IMR-90 (cell line): ENCODE measurements at regions not wholly inside any gene's neighbourhood (a gene's known extent, or its start where the extent isn't known, plus 50 kb on each side); places are given as distances from the start of the nearest gene placed in this dataset.
A peak's percentile ranks its signal among the peaks of the same experiment; 100 is the strongest.

Source experiments
- ATAC-seq: fragments of 200-7000 bp; cut with Tn5 transposase; 2 replicates; pipeline ENCODE4 v1.9.1; 2020; ENCODE audit warnings: low read depth, mild to moderate bottlenecking, moderate library complexity
- BruUV-seq: library from RNA; stranded (reverse); fragments of 400-500 nt; replicated peaks from 2 replicates; lab custom pipeline; 2021; lab: Mats Ljungman, UMichigan
- CTCF ChIA-PET: fragments of 300-600 bp; formaldehyde crosslinking; extraction: SDS; loops from one replicate; lab custom pipeline; 2021; ENCODE audit warnings: antibody characterized with exemption; lab: Yijun Ruan, JAX
- POLR2A ChIA-PET: fragments of 300-600 bp; sonication (Branson Sonifier 250); formaldehyde crosslinking; loops from one replicate; lab custom pipeline; 2022; ENCODE audit warnings: antibody characterized with exemption; ENCODE audit not compliant: unreplicated experiment; lab: Charles Lee
- DNase-seq: peaks from one replicate; pipeline ENCODE4 v3.0.0; 2013
- H2AFZ ChIP-seq: replicated peaks from 2 replicates; pipeline ENCODE3; 2013; ENCODE audit warnings: low read length, mild to moderate bottlenecking; ENCODE audit not compliant: poor library complexity
- H2AK5ac ChIP-seq: 2 replicates; pipeline ENCODE4 v1.6.1; 2013; ENCODE audit warnings: low read depth, low read length, inconsistent platforms
- H2AK9ac ChIP-seq: replicated peaks from 2 replicates; pipeline ENCODE3; 2013; ENCODE audit warnings: mild to moderate bottlenecking, low read depth, low read length, moderate library complexity; ENCODE audit not compliant: poor library complexity
- H2BK120ac ChIP-seq: 2 replicates; pipeline ENCODE4 v1.6.1; 2013; ENCODE audit warnings: low read depth, low read length, inconsistent platforms
- H2BK15ac ChIP-seq: 3 replicates; pipeline ENCODE4 v1.6.1; 2013; ENCODE audit warnings: low read depth, low read length, inconsistent platforms
- H2BK20ac ChIP-seq: 2 replicates; pipeline ENCODE4 v1.6.1; 2013; ENCODE audit warnings: low read depth, mild to moderate bottlenecking, inconsistent platforms, low read length, moderate library complexity
- H2BK5ac ChIP-seq: 2 replicates; pipeline ENCODE4 v1.6.1; 2013; ENCODE audit warnings: mild to moderate bottlenecking, low read depth, low read length, inconsistent platforms; ENCODE audit not compliant: poor library complexity, severe bottlenecking
- H3K14ac ChIP-seq: replicated peaks from 2 replicates; pipeline ENCODE4 v1.6.1; 2013; ENCODE audit warnings: low read depth, low read length, inconsistent platforms
- H3K18ac ChIP-seq: 2 replicates; pipeline ENCODE4 v1.6.1; 2013; ENCODE audit warnings: low read depth, low read length, control low read depth
- H3K23ac ChIP-seq: 2 replicates; pipeline ENCODE4 v1.6.1; 2013; ENCODE audit warnings: low read depth, low read length, inconsistent platforms
- H3K27ac ChIP-seq: 2 replicates; pipeline ENCODE4 v1.5.1; 2013; ENCODE audit warnings: mild to moderate bottlenecking, control low read depth, low read length; ENCODE audit not compliant: insufficient read depth
- H3K27me3 ChIP-seq: 2 replicates; pipeline ENCODE4 v1.6.1; 2013; ENCODE audit warnings: low read length; ENCODE audit not compliant: control insufficient read depth, insufficient read depth
- H3K36me3 ChIP-seq: 2 replicates; pipeline ENCODE4 v1.6.1; 2013; ENCODE audit warnings: low read length, mixed read lengths; ENCODE audit not compliant: control insufficient read depth, insufficient read depth
- H3K4ac ChIP-seq: 2 replicates; pipeline ENCODE4 v1.6.1; 2013; ENCODE audit warnings: low read depth, low read length, inconsistent platforms
- H3K4me1 ChIP-seq: 2 replicates; pipeline ENCODE4 v1.6.1; 2013; ENCODE audit warnings: low read length, mixed read lengths; ENCODE audit not compliant: control insufficient read depth, insufficient read depth
- H3K4me2 ChIP-seq: 2 replicates; pipeline ENCODE4 v1.6.1; 2013; ENCODE audit warnings: low read depth, mild to moderate bottlenecking, control low read depth, low read length, moderate library complexity
- H3K4me3 ChIP-seq: 2 replicates; pipeline ENCODE4 v1.5.1; 2013; ENCODE audit warnings: low read depth, mild to moderate bottlenecking, control low read depth, low read length, moderate library complexity; ENCODE audit not compliant: insufficient read depth
- H3K56ac ChIP-seq: 2 replicates; pipeline ENCODE4 v1.6.1; 2013; ENCODE audit warnings: low read length, inconsistent platforms; ENCODE audit not compliant: insufficient read depth; ENCODE audit errors: extremely low read depth
- H3K79me1 ChIP-seq, 2 experiments: 2 replicates each; pipeline ENCODE4 v1.6.1; 2013; ENCODE audit warnings: low read length in 2 of 2, inconsistent platforms in 1 of 2, low read depth in 1 of 2
- H3K9ac ChIP-seq: 2 replicates; pipeline ENCODE4 v1.6.1; 2013; ENCODE audit warnings: low read depth, low read length, control low read depth
- H3K9me1 ChIP-seq: 2 replicates; pipeline ENCODE4 v1.6.1; 2013; ENCODE audit warnings: low read length, inconsistent platforms; ENCODE audit not compliant: insufficient read depth
- H3K9me3 ChIP-seq: 2 replicates; pipeline ENCODE4 v1.6.1; 2013; ENCODE audit warnings: low read length; ENCODE audit not compliant: control insufficient read depth, insufficient read depth
- H4K20me1 ChIP-seq: 2 replicates; pipeline ENCODE4 v1.6.1; 2013; ENCODE audit warnings: low read length, inconsistent platforms; ENCODE audit not compliant: insufficient read depth
- H4K5ac ChIP-seq: 2 replicates; pipeline ENCODE4 v1.6.1; 2013; ENCODE audit warnings: mild to moderate bottlenecking, low read depth, low read length, control low read depth
- H4K8ac ChIP-seq, 2 experiments: 2 replicates each; pipeline ENCODE4 v1.6.1; 2013; ENCODE audit warnings: low read depth in 2 of 2, low read length in 2 of 2, control low read depth in 1 of 2, inconsistent platforms in 1 of 2
- H4K91ac ChIP-seq: 2 replicates; pipeline ENCODE4 v1.6.1; 2013; ENCODE audit warnings: low read depth, low read length, inconsistent platforms; ENCODE audit not compliant: insufficient read depth
- BHLHE40 ChIP-seq: fragments of 150-350 bp; IDR thresholded peaks from 2 replicates; pipeline ENCODE4 v1.6.1; 2016; ENCODE audit warnings: mild to moderate bottlenecking, low read depth, low read length
- CEBPB ChIP-seq: IDR thresholded peaks from 2 replicates; pipeline ENCODE4 v1.6.1; 2012; ENCODE audit warnings: low read depth, low read length, improper control_type of control experiment
- CHD1 ChIP-seq: IDR thresholded peaks from 2 replicates; pipeline ENCODE4 v1.6.1; 2012; ENCODE audit warnings: low read depth, low read length, improper control_type of control experiment
- FOS ChIP-seq: fragments of 150-350 bp; IDR thresholded peaks from 2 replicates; pipeline ENCODE4 v1.6.1; 2016; ENCODE audit warnings: low read depth, low read length
- MAFK ChIP-seq: IDR thresholded peaks from 2 replicates; pipeline ENCODE4 v1.6.1; 2012; ENCODE audit warnings: low read depth, low read length, improper control_type of control experiment
- MAZ ChIP-seq: IDR thresholded peaks from 2 replicates; pipeline ENCODE4 v1.6.1; 2012; ENCODE audit warnings: low read depth, mild to moderate bottlenecking, low read length, improper control_type of control experiment, moderate library complexity, borderline replicate concordance
- MXI1 ChIP-seq: IDR thresholded peaks from 2 replicates; pipeline ENCODE4 v1.6.1; 2012; ENCODE audit warnings: low read depth, mild to moderate bottlenecking, low read length, moderate library complexity, borderline replicate concordance
- NFE2L2 ChIP-seq: fragments of 150-350 bp; IDR thresholded peaks from 2 replicates; pipeline ENCODE4 v1.6.1; 2016; ENCODE audit warnings: low read depth, mild to moderate bottlenecking, low read length
- POLR2A ChIP-seq: IDR thresholded peaks from 2 replicates; pipeline ENCODE4 v1.6.1; 2012; ENCODE audit warnings: mild to moderate bottlenecking, low read depth, low read length
- RAD21 ChIP-seq: IDR thresholded peaks from 2 replicates; pipeline ENCODE4 v1.6.1; 2012; ENCODE audit warnings: low read length, improper control_type of control experiment
- RCOR1 ChIP-seq: IDR thresholded peaks from 2 replicates; pipeline ENCODE4 v1.6.1; 2012; ENCODE audit warnings: mild to moderate bottlenecking, low read length, improper control_type of control experiment; ENCODE audit not compliant: insufficient replicate concordance
- RFX5 ChIP-seq: IDR thresholded peaks from 2 replicates; pipeline ENCODE4 v1.8.0; 2012; ENCODE audit warnings: low read depth, mild to moderate bottlenecking, low read length, moderate library complexity
- SMC3 ChIP-seq: fragments of 150-350 bp; IDR thresholded peaks from 2 replicates; pipeline ENCODE4 v1.6.1; 2016; ENCODE audit warnings: low read depth, mild to moderate bottlenecking, antibody characterized with exemption, low read length, moderate library complexity
- WGBS, 2 experiments: methylation state at CpG; one replicate each; pipeline versions ENCODE4 v1.1.5 to v1.1.7; 2013; ENCODE audit warnings: missing lambda C conversion rate in 2 of 2; ENCODE audit not compliant: insufficient read length in 1 of 2; ENCODE audit errors: extremely low coverage in 2 of 2; 5-methylcytosine and 5-hydroxymethylcytosine counted together
- dilution Hi-C: fragments of 300-500 bp; cut with HindIII; formaldehyde crosslinking; loops from one replicate; pipeline ENCODE4 v1.14.3; 2018; ENCODE audit warnings: low sequenced_read_pairs; ENCODE audit not compliant: unreplicated experiment
- in situ Hi-C: fragments of 300-500 bp; cut with MboI; formaldehyde crosslinking; loops from 3 replicates; pipeline ENCODE4 v1.14.3; 2019; ENCODE audit warnings: low sequenced_read_pairs, inconsistent platforms, mixed read lengths
- intact Hi-C: fragments of 100-400 bp; cut with micrococcal nuclease; formaldehyde crosslinking; loops from 2 replicates; pipeline ENCODE4 v1.10.0; 2022
- TF ChIP-seq, protein P1 (sequence below): conservative IDR thresholded peaks from 2 replicates; pipeline ENCODE4 v1.5.1; 2012; ENCODE audit warnings: mild to moderate bottlenecking, low read depth, low read length, improper control_type of control experiment
- TF ChIP-seq, protein P2 (sequence below): fragments of 150-350 bp; IDR thresholded peaks from 2 replicates; pipeline ENCODE4 v1.6.1; 2017; ENCODE audit warnings: mild to moderate bottlenecking, antibody characterized with exemption, low read length, low read depth
- TF ChIP-seq, protein P3 (sequence below): fragments of 150-350 bp; IDR thresholded peaks from 2 replicates; pipeline ENCODE4 v1.6.1; 2016; ENCODE audit warnings: low read depth, mild to moderate bottlenecking, low read length, moderate library complexity, borderline replicate concordance

DNA sequence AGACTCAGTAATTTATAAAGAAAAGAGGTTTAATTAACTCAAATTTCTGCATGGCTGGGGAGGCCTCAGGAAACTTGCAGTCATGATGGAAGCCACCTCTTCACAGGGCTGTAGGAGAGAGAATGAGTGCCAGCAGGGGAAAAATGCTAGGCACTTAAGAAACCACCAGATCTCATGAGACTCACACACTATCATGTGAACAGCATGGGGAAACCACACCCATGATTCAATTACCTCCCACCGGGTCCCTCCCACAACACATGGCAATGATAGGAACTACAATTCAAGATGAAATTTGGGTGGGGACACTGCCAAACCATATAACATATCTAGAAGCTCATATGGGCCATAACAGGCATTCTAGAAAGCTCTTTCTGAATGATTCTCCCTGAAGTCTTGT, 190.3 kb downstream of the WNT5A start:
- Histone ChIP-seq H4K5ac (0 out of 2 replicates have a peak overlapping the region, but pooled peaks have one; percentile 4), H3K9ac (no peak overlapping the region), H2BK5ac (no peak overlapping the region), H2AFZ (no peak overlapping the region), H4K20me1 (no peaks in the 10 kb centered on the region), H3K14ac (peak overlapping the region; percentile 14; the same call in 1 of the 2 replicates), H3K9me1 (peaks cover 8% of the 10 kb centered on the region; the same call in 1 of the 2 replicates), H3K18ac (peak overlapping the region; percentile 21; the same call in 1 of the 2 replicates), H3K27ac (no peak overlapping the region; the same call in 1 of the 2 replicates), H2BK15ac (peak overlapping the region; percentile 57; the same call in 1 of the 3 replicates), H3K79me1 (no peaks in the 10 kb centered on the region), H3K4me1 (peaks cover 6% of the 10 kb centered on the region), H3K23ac (no peak overlapping the region), H2BK20ac (peak overlapping the region; percentile 76), H3K27me3 (no peaks in the 10 kb centered on the region), H3K56ac (no peak overlapping the region), H4K8ac (peak overlapping the region; percentile 42 to 55; a peak in 3 of 4 replicates), H2AK5ac (no peak overlapping the region), H2BK120ac (peak overlapping the region; percentile 69), H3K36me3 (no peaks in the 10 kb centered on the region), H4K91ac (peak overlapping the region; percentile 11; the same call in 1 of the 2 replicates), H2AK9ac (no peak overlapping the region), H3K4ac (peak overlapping the region; percentile 58; the same call in 1 of the 2 replicates), H3K4me3 (no peak overlapping the region), H3K4me2 (no peak overlapping the region), H3K9me3 (peaks cover 4% of the 10 kb centered on the region; the same call in 1 of the 2 replicates)
- intact Hi-C loops, result loop anchor here (5.0 kb wide), 1 partner anchor 166 kb away; no protein-coding TSS in a partner anchor
- dilution Hi-C loops, result no loop called here
- CTCF ChIA-PET, result interaction anchor here (0.7 kb wide), 1 partner anchor 118 kb away, joined by 3 read pairs; no protein-coding TSS in a partner anchor
- in situ Hi-C loops, result no loop called here
- POLR2A ChIA-PET, result interaction anchor here (0.5 kb wide), 1 partner anchor 171 kb away, joined by 3 read pairs; no protein-coding TSS in a partner anchor
- ATAC-seq, result peak; percentile 32; the same call in 1 of the 2 replicates
- TF ChIP-seq FOS (no peak), RCOR1 (no peak), BHLHE40 (no peak), CEBPB (no peak), RAD21 (no peak), MAZ (no peak), CHD1 (no peak), SMC3 (no peak), POLR2A (no peak), NFE2L2 (no peak), RFX5 (no peak), MXI1 (no peak), MAFK (no peak)
- TF ChIP-seq, protein P1, sequence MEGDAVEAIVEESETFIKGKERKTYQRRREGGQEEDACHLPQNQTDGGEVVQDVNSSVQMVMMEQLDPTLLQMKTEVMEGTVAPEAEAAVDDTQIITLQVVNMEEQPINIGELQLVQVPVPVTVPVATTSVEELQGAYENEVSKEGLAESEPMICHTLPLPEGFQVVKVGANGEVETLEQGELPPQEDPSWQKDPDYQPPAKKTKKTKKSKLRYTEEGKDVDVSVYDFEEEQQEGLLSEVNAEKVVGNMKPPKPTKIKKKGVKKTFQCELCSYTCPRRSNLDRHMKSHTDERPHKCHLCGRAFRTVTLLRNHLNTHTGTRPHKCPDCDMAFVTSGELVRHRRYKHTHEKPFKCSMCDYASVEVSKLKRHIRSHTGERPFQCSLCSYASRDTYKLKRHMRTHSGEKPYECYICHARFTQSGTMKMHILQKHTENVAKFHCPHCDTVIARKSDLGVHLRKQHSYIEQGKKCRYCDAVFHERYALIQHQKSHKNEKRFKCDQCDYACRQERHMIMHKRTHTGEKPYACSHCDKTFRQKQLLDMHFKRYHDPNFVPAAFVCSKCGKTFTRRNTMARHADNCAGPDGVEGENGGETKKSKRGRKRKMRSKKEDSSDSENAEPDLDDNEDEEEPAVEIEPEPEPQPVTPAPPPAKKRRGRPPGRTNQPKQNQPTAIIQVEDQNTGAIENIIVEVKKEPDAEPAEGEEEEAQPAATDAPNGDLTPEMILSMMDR, result no peak
- TF ChIP-seq, protein P2, sequence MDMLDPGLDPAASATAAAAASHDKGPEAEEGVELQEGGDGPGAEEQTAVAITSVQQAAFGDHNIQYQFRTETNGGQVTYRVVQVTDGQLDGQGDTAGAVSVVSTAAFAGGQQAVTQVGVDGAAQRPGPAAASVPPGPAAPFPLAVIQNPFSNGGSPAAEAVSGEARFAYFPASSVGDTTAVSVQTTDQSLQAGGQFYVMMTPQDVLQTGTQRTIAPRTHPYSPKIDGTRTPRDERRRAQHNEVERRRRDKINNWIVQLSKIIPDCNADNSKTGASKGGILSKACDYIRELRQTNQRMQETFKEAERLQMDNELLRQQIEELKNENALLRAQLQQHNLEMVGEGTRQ, result no peak
- TF ChIP-seq, protein P3, sequence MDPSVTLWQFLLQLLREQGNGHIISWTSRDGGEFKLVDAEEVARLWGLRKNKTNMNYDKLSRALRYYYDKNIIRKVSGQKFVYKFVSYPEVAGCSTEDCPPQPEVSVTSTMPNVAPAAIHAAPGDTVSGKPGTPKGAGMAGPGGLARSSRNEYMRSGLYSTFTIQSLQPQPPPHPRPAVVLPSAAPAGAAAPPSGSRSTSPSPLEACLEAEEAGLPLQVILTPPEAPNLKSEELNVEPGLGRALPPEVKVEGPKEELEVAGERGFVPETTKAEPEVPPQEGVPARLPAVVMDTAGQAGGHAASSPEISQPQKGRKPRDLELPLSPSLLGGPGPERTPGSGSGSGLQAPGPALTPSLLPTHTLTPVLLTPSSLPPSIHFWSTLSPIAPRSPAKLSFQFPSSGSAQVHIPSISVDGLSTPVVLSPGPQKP, result no peak
- no peak for DNase-seq
- BruUV-seq, result no TSS peak
- no CpG with 5 or more reads among the region's 1 CpG for WGBS, 2 experiments
